ENCODE measurements at regions not wholly inside any gene's neighbourhood (a gene's known extent, or its start where the extent isn't known, plus 50 kb on each side); places are given as distances from the start of the nearest gene placed in this dataset.

DNA sequence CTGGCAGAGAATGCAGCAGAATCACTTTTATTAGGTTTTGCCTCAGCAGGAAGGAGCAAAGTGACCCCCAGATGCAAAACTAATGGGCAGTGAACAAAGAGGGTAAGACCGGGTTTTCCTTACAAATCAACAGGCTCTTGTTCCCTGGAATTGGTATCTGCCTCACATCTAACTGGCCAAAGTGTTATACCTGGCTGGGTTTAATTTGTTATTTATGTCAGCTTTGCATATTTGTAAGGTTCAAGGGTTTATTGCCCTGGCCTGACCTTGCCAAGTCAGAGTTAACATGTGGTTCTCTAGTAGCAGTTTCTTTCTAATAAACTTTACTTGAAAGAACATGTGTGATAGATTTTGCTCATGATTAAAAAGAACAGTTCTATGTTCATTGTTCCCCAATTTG is 431.7 kb upstream of the NR2F2 start (continued):
- TF ChIP-seq SRF (IDR thresholded peaks at IDR 0.05; ENCODE audit: low read depth, low read length), result no peak
- no peak for TF ChIP-seq ZBTB1 (CRISPR knock-in tag; IDR thresholded peaks at IDR 0.05; ENCODE audit: borderline replicate concordance)
- TF ChIP-seq, protein P1, sequence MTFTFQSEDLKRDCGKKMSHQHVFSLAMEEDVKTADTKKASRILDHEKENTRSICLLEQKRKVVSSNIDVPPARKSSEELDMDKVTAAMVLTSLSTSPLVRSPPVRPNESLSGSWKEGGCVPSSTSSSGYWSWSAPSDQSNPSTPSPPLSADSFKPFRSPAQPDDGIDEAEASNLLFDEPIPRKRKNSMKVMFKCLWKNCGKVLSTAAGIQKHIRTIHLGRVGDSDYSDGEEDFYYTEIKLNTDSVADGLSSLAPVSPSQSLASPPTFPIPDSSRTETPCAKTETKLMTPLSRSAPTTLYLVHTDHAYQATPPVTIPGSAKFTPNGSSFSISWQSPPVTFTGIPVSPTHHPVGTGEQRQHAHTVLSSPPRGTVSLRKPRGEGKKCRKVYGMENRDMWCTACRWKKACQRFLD (CRISPR knock-in tag; IDR thresholded peaks at IDR 0.05; ENCODE audit: borderline replicate concordance), result no peak

DNA sequence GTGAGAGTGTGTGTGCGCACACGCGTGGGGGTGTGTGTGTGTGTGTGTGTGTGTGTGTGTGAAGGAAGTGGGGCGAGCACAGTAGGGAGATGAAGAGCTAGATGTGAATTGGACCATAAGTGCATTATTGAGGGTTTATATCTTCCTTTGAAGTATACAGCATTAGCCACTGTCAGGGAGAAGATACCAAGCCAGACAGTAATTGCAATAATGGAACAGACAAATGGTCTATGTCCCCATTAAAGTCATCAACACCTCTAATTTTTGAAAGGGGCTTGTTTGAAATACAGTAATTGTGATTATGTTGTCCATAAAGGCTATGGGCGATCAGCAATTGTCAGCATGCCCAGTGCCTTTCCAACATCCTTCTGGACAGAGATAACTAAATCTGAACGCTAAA is 429.2 kb upstream of the NR2F2 start:
- H3K36me3 ChIP-seq (replicated peaks in 1 of 2; ENCODE audit: control insufficient read depth in 1 of 2, insufficient read depth in 2 of 2, low read length in 2 of 2), result no peaks in the 10 kb centered on the region
- CTCF ChIA-PET (ENCODE audit: low intra/inter-chr PET ratio, low total read pairs), result no interaction called here
- 52% methylated on average over 6 of the region's 6 CpGs for WGBS (ENCODE audit: low lambda C conversion rate)
- intact Hi-C loops (cut with micrococcal nuclease; ENCODE audit: unreplicated experiment) (no loop called here), in situ Hi-C loops (cut with HindIII; ENCODE audit: extremely low pct_ligation_motif_present, low pct_unique_long_range_greater_than_20kb) (no loop called here)
- H3K79me2 ChIP-seq (ENCODE audit: insufficient read depth, low read length), result no peaks in the 10 kb centered on the region
- H3K4me3 ChIP-seq (replicated peaks in 1 of 3; ENCODE audit: insufficient read depth in 1 of 3, low read depth in 2 of 3, low read length in 3 of 3), result no peak overlapping the region
- ATAC-seq, result no peak
- H3K9ac ChIP-seq (ENCODE audit: insufficient read depth, low read depth, low read length), result no peak overlapping the region
- no peak overlapping the region for H3K27ac ChIP-seq (ENCODE audit: extremely low read length, insufficient read depth, low read length)
- H3K9me3 ChIP-seq (ENCODE audit: low read length), result no peaks in the 10 kb centered on the region
- no TSS peak for BruUV-seq (replicated peaks)
- no peak for DNase-seq (ENCODE audit: low spot score)
- H3K27me3 ChIP-seq (ENCODE audit: control insufficient read depth in 1 of 2, insufficient read depth in 2 of 2, low read length in 2 of 2), result no peaks in the 10 kb centered on the region
- H4K20me1 ChIP-seq (ENCODE audit: insufficient read depth, low read length), result no peaks in the 10 kb centered on the region
- no peaks in the 10 kb centered on the region for H3K4me1 ChIP-seq (ENCODE audit: insufficient read depth, low read length)
- FAIRE-seq, result no peak
- POLR2A ChIA-PET, result no interaction called here
- TF ChIP-seq GPN1 (CRISPR knock-in tag; IDR thresholded peaks at IDR 0.05; ENCODE audit: borderline replicate concordance) (no peak), ZNF546 (CRISPR knock-in tag; conservative IDR thresholded peaks at IDR 0.05) (no peak), RARG (CRISPR knock-in tag; IDR thresholded peaks at IDR 0.05; ENCODE audit: low read depth) (no peak), SP2 (CRISPR knock-in tag; IDR thresholded peaks at IDR 0.05) (no peak)
- no peak overlapping the region for H2AFZ ChIP-seq (ENCODE audit: low read length)
- H3K4me2 ChIP-seq (ENCODE audit: low read depth, low read length), result no peak overlapping the region

- CTCF ChIA-PET (ENCODE audit: low intra/inter-chr PET ratio, low total read pairs), result no interaction called here
- POLR2A ChIA-PET, result no interaction called here
- intact Hi-C loops (cut with micrococcal nuclease; ENCODE audit: unreplicated experiment), result no loop called here
- Histone ChIP-seq H3K27me3 (ENCODE audit: control insufficient read depth in 1 of 2, insufficient read depth in 2 of 2, low read length in 2 of 2) (no peaks in the 10 kb centered on the region), H3K36me3 (replicated peaks in 1 of 2; ENCODE audit: control insufficient read depth in 1 of 2, insufficient read depth in 2 of 2, low read length in 2 of 2) (no peaks in the 10 kb centered on the region), H4K20me1 (ENCODE audit: insufficient read depth, low read length) (no peaks in the 10 kb centered on the region), H2AFZ (ENCODE audit: low read length) (no peak overlapping the region), H3K27ac (ENCODE audit: extremely low read length, insufficient read depth, low read length) (no peak overlapping the region), H3K9ac (ENCODE audit: insufficient read depth, low read depth, low read length) (no peak overlapping the region), H3K4me2 (ENCODE audit: low read depth, low read length) (no peak overlapping the region), H3K4me3 (replicated peaks in 1 of 3; ENCODE audit: insufficient read depth in 1 of 3, low read depth in 2 of 3, low read length in 3 of 3) (no peak overlapping the region), H3K79me2 (ENCODE audit: insufficient read depth, low read length) (no peaks in the 10 kb centered on the region), H3K4me1 (ENCODE audit: insufficient read depth, low read length) (no peaks in the 10 kb centered on the region), H3K9me3 (ENCODE audit: low read length) (no peaks in the 10 kb centered on the region)
- TF ChIP-seq ZNF3 (CRISPR knock-in tag; IDR thresholded peaks at IDR 0.05), result no peak
- no peak for TF ChIP-seq PHF5A (CRISPR knock-in tag; IDR thresholded peaks at IDR 0.05; ENCODE audit: low read depth, unreplicated experiment)
- TF ChIP-seq TMF1 (CRISPR knock-in tag; IDR thresholded peaks at IDR 0.05; ENCODE audit: low read depth), result no peak
- no peak for TF ChIP-seq ERF (CRISPR knock-in tag; IDR thresholded peaks at IDR 0.05)
- no peak for TF ChIP-seq ZNF879 (CRISPR knock-in tag; IDR thresholded peaks at IDR 0.05)
- no peak for TF ChIP-seq SP1 (IDR thresholded peaks at IDR 0.05)
- TF ChIP-seq SP1 (CRISPR knock-in tag; IDR thresholded peaks at IDR 0.05), result no peak
- TF ChIP-seq, protein P2, sequence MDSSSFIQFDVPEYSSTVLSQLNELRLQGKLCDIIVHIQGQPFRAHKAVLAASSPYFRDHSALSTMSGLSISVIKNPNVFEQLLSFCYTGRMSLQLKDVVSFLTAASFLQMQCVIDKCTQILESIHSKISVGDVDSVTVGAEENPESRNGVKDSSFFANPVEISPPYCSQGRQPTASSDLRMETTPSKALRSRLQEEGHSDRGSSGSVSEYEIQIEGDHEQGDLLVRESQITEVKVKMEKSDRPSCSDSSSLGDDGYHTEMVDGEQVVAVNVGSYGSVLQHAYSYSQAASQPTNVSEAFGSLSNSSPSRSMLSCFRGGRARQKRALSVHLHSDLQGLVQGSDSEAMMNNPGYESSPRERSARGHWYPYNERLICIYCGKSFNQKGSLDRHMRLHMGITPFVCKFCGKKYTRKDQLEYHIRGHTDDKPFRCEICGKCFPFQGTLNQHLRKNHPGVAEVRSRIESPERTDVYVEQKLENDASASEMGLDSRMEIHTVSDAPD (CRISPR knock-in tag; IDR thresholded peaks at IDR 0.05), result no peak
- no peak for ATAC-seq
- WGBS (ENCODE audit: low lambda C conversion rate), result 12% methylated on average over 3 of the region's 3 CpGs
- no peak for FAIRE-seq
- no peak for DNase-seq (ENCODE audit: low spot score)
- BruUV-seq (replicated peaks), result no TSS peak
- in situ Hi-C loops (cut with HindIII; ENCODE audit: extremely low pct_ligation_motif_present, low pct_unique_long_range_greater_than_20kb), result no loop called here
These were observed 427.9 kb upstream of the NR2F2 start for GRCh38 chr15:95902606-95903005.
